ENCODE measurements at regions not wholly inside any gene's neighbourhood (a gene's known extent, or its start where the extent isn't known, plus 50 kb on each side); places are given as distances from the start of the nearest gene placed in this dataset.
A peak's percentile ranks its signal among the peaks of the same experiment; 100 is the strongest.

- ChIA-PET POLR2A (no interaction called here), CTCF (no interaction called here)
- Mint-ChIP-seq H3K4me3 (ENCODE audit: unreplicated experiment) (no peak overlapping the region), H3K27ac (ENCODE audit: low read depth, unreplicated experiment) (no peak overlapping the region), H3K36me3 (ENCODE audit: insufficient read depth, unreplicated experiment) (no peaks in the 10 kb centered on the region), H3K9me3 (ENCODE audit: unreplicated experiment) (peaks cover 7% of the 10 kb centered on the region), H3K4me1 (ENCODE audit: insufficient read depth, unreplicated experiment) (no peaks in the 10 kb centered on the region), H3K27me3 (ENCODE audit: insufficient read depth, unreplicated experiment) (no peaks in the 10 kb centered on the region)
- no peak for TF ChIP-seq CTCF (IDR thresholded peaks at IDR 0.05; ENCODE audit: unreplicated experiment)
- no TSS peak for BruUV-seq (replicated peaks)
- DNase-seq (ENCODE audit: unreplicated experiment), result no peak
- intact Hi-C loops (cut with micrococcal nuclease), result no loop called here
These were observed 275.9 kb upstream of the GCFC2 start for GRCh38 chr2:75986617-75987016.

DNA sequence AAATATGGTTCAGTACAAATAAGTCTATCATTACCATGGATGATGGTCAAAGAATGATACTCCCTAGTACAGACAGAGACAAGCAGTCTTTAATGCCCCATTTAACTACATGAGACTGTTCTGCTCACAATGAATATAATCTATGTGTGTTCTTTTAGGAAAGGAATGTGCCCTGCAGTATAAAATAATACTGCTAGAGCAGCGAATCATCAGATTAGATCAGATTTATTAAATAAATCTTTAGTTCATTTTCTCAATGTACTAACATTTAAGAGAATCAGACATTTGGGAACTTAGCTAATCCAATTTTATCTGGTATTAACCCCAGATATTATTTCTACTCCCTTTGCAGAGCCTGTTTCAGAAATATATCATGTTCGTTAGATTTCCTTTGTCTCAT is 272.0 kb upstream of the GCFC2 start:
- CTCF ChIA-PET, result interaction anchor here (0.7 kb wide), 1 partner anchor 35 kb away, joined by 4 read pairs; no protein-coding TSS in a partner anchor
- POLR2A ChIA-PET, result no interaction called here
- Mint-ChIP-seq H3K9me3 (ENCODE audit: unreplicated experiment) (no peaks in the 10 kb centered on the region), H3K4me3 (ENCODE audit: unreplicated experiment) (no peak overlapping the region), H3K27me3 (ENCODE audit: insufficient read depth, unreplicated experiment) (no peaks in the 10 kb centered on the region), H3K36me3 (ENCODE audit: insufficient read depth, unreplicated experiment) (no peaks in the 10 kb centered on the region), H3K4me1 (ENCODE audit: insufficient read depth, unreplicated experiment) (no peaks in the 10 kb centered on the region), H3K27ac (ENCODE audit: low read depth, unreplicated experiment) (no peak overlapping the region)
- DNase-seq (ENCODE audit: unreplicated experiment), result no peak
- BruUV-seq (replicated peaks), result no TSS peak
- TF ChIP-seq CTCF (IDR thresholded peaks at IDR 0.05; ENCODE audit: unreplicated experiment), result no peak
- intact Hi-C loops (cut with micrococcal nuclease), result no loop called here

- H3K4me1 Mint-ChIP-seq (ENCODE audit: insufficient read depth, unreplicated experiment), result peaks cover 6% of the 10 kb centered on the region
These were observed 253.9 kb upstream of the GCFC2 start for GRCh38 chr2:75964646-75965045.

GRCh38 chr2:75960472-75961009 is 249.8 kb upstream of the GCFC2 start:
- intact Hi-C loops (cut with micrococcal nuclease), result no loop called here
- peak overlapping the region; percentile 8 for H3K4me3 Mint-ChIP-seq (ENCODE audit: unreplicated experiment)
- BruUV-seq (replicated peaks), result no TSS peak
- peak overlapping the region; percentile 30 for H3K27ac Mint-ChIP-seq (ENCODE audit: low read depth, unreplicated experiment)
- POLR2A ChIA-PET, result interaction anchor here (0.7 kb wide), 1 partner anchor 13 kb away, joined by 3 read pairs; no protein-coding TSS in a partner anchor
- H3K4me1 Mint-ChIP-seq (ENCODE audit: insufficient read depth, unreplicated experiment), result peaks cover 12% of the 10 kb centered on the region
- CTCF ChIA-PET, result interaction anchor here (0.6 to 1.0 kb wide), 3 partner anchors 40 to 237 kb away, joined by 3 read pairs; no protein-coding TSS in a partner anchor
- DNase-seq (ENCODE audit: unreplicated experiment), result peak; percentile 22
- no peaks in the 10 kb centered on the region for H3K27me3 Mint-ChIP-seq (ENCODE audit: insufficient read depth, unreplicated experiment)
- H3K36me3 Mint-ChIP-seq (ENCODE audit: insufficient read depth, unreplicated experiment), result no peaks in the 10 kb centered on the region
- peaks cover 4% of the 10 kb centered on the region for H3K9me3 Mint-ChIP-seq (ENCODE audit: unreplicated experiment)
- TF ChIP-seq CTCF (IDR thresholded peaks at IDR 0.05; ENCODE audit: unreplicated experiment), result no peak

More at GRCh38 chr2:75964646-75965045, 253.9 kb upstream of the GCFC2 start:
- CTCF ChIA-PET, result interaction anchor here (0.6 kb wide), 1 partner anchor 69 kb away, joined by 3 read pairs; no protein-coding TSS in a partner anchor
- POLR2A ChIA-PET, result no interaction called here
- Mint-ChIP-seq H3K9me3 (ENCODE audit: unreplicated experiment) (peaks cover 8% of the 10 kb centered on the region), H3K27ac (ENCODE audit: low read depth, unreplicated experiment) (no peak overlapping the region), H3K4me3 (ENCODE audit: unreplicated experiment) (no peak overlapping the region), H3K36me3 (ENCODE audit: insufficient read depth, unreplicated experiment) (no peaks in the 10 kb centered on the region), H3K27me3 (ENCODE audit: insufficient read depth, unreplicated experiment) (no peaks in the 10 kb centered on the region)
- intact Hi-C loops (cut with micrococcal nuclease), result no loop called here
- TF ChIP-seq CTCF (IDR thresholded peaks at IDR 0.05; ENCODE audit: unreplicated experiment), result no peak
- no TSS peak for BruUV-seq (replicated peaks)
- DNase-seq (ENCODE audit: unreplicated experiment), result no peak

Data from MCF 10A (cell line).